ENCODE measurements at regions not wholly inside any gene's neighbourhood (a gene's known extent, or its start where the extent isn't known, plus 50 kb on each side); places are given as distances from the start of the nearest gene placed in this dataset.
"Not testable (repeated sequence)": the region's sequence is repeated elsewhere in the genome, so short reads cannot be mapped to it uniquely, and the experiment has no call there.

GRCh38 chr17:13869331-13869940 is 199.9 kb upstream of the COX10 start:
- DNase-seq, result no peak

GRCh38 chr17:13871261-13871660 is 198.0 kb upstream of the COX10 start:
- DNase-seq, result no peak

DNA sequence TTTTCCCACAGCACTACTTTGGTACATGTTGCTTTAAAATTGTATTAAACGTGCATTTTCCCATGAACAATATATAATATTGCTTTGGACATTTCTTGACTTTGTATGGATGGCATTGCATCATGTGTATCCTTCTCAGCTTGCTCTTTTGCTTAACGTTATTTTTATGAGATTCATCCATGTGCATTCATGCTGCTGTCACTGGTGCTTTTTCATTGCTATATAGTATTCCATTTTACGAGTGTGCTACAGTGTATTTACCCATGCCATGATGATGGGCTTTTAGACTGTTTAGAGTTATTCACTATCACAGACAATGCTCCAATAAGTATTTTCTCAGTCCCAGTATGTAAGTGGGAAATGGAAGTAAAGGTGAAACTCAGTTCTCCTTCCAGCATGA is 195.2 kb upstream of the COX10 start:
- no peak for DNase-seq

DNA sequence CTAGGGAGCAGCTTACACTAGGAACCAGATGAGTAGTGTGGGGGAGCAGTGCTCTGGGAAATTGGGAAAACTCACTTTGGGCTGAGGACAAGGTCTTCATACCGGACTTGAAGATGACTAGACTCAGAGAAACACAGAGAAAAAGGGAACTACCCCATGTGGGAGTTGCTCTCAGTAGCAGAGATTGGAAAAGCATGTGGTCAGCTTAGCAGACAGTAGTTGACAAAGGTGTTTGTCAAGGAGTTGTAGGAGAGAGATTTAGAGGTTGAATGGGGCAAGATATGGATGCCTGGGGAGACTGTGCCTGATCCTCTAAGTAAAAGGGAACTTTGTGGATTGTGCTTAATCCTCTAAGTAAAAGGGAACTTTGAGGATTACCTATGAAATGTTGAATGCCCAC is 194.5 kb upstream of the COX10 start:
- DNase-seq, result peak; percentile 14 to 21

- no peak for DNase-seq
These were observed 189.3 kb upstream of the COX10 start for GRCh38 chr17:13879961-13880466.

- no peak for DNase-seq
These were observed 185.6 kb upstream of the COX10 start for GRCh38 chr17:13883659-13884058.

GRCh38 chr17:13884347-13884746 is 185.0 kb upstream of the COX10 start:
- no peak for DNase-seq

DNA sequence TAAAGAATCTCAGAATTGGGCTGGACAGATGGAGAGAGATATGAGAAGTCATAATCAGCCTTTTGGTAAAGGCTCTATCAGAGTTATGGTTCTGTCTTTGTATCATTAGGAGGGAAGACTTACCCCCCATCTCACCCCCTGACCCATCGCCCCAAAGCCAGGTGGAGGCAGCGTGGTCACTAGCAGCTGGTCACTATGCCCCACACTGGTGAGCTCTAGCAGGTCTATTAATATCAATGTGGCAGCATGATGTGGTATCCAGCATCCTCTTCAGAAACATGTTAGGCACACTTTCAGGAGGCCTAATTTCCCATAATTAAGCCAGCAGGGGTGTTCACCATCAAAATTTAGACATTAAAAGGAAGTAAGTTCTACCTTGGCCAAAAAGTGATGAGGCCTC is 183.8 kb upstream of the COX10 start:
- DNase-seq, result no peak

GRCh38 chr17:13885953-13886889 is 183.1 kb upstream of the COX10 start:
- DNase-seq, result no peak

GRCh38 chr17:13888056-13888609 is 181.2 kb upstream of the COX10 start:
- no peak for DNase-seq

DNA sequence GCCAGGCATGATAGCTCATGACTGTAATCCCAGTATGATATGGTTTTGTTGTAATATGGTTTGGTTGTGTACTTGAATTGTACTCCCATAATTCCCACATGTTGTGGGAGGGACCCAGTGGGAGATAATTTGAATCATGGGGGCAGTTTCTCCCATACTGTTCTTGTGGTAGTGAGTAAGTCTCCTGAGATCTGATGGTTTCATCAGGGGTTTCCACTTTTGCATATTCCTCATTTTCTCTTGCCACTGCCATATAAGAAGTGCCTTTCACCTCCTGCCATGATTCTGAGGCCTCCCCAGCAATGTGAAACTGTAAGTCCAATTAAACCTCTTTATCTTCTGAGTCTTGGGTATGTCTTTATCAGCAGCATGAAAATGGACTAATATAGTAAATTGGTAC is 160.3 kb upstream of the COX10 start:
- DNase-seq, result not testable (repeated sequence)

DNA sequence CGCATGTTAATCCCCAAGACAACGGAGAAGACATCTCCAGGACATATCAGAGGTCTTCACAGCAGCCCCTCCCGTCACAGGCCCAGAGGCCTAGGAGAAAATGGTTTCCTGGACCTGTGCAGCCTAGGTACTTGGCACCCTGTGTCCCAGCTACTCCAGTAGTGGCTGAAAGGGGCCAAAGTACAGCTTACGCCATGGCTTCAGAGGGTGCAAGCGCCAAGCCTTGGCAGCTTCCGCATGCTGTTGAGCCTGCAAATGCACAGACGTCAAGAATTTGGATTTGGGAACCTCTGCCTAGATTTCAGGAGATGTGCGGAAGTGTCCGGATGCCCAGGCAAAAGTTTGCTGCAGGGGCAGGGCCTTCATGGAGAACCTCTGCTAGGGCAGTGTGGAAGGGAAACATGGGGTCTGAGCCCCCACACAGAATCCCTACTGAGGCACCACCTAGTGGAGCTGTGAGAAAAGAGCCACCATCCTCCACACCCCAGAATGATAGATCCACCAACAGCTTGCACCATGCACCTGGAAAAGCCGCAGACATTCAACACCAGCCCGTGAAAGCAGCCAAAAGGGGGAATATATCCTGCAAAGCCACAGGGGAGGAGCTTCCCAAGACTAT is 159.3 kb upstream of the COX10 start:
- no peak for DNase-seq

DNA sequence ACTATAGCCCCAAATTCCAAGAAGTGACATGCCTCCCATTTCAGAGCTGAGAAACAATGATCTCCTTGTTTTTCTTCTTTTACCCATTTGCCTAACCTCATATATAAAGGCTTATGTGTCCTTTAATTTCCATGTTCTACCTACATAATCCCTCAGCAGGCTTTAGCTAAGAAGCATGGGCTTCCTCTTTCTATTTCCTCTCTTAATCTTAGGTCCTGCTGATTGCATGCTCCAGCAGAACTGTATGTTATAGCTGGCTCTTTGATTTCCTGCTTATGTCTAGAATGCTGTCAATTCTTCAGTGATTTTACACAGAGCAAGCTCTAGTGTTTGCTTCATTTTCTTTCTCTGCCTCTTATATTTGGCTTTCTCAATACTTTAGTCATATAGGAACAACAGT is 151.7 kb upstream of the COX10 start:
- DNase-seq, result peak; percentile 52 to 63

- DNase-seq, result no peak
These were observed 151.1 kb upstream of the COX10 start for GRCh38 chr17:13918247-13918646.

GRCh38 chr17:13919818-13920217 is 149.5 kb upstream of the COX10 start:
- peak in 1 of 2 donors; percentile 17 for DNase-seq

DNA sequence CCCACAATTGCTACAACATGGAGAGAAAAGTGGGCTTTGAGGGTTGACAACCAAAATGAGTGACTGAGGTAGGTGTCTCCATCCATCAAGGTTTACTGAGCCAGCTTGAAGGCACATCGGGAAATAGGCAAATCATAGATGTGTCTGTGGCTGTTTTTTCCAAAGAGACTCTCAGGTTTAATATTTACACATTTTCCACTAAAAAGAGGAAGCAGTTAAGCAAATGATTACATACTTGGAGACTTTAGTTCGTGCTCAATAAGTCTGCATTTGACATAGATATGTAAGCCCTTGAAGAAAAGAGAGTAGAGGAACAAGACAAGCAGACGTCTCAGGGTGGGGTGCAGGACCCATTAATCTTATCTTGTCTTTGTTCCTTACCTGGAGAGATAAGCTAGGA is 148.9 kb upstream of the COX10 start:
- peak in 1 of 2 donors; percentile 44 for DNase-seq

GRCh38 chr17:13921841-13922776 is 147.2 kb upstream of the COX10 start:
- DNase-seq, result no peak

DNA sequence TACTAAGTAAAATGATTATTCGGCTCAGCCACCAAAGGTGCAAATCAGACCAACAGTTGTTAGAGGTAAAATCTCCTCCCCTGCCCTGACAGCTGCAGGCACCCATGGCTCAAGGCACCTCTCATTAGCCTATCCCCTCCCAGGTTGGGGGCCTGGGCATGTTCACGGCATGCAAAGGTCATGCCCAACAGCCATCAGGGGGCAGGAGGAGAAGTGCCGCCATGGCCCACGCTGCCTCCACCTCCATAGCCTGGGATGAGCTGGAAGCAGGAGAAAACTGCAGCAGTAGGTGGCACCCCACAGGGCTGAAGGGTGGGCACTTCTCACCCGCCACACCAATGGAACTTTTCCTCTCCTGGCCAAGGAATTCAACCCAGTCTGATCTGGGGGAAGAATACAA is 146.4 kb upstream of the COX10 start:
- DNase-seq, result no peak

DNA sequence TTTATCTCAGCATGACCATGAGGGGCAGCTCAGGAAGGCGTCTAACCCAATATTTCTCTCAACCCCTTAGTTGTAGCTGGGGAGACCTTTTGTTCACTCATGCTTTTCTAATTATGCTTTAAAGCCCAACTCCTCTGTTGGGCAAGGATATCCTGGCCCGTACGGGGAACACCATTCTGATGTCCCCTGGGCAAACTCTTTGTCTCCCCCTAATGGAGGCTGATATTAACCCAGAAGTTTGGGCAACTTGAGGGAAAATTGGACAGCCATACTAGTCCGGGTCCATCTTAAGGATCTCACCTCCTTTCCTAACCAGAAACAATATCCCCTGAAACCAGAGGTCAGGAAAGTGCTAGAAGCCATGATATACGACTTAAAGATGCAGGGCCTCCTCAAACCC is 143.7 kb upstream of the COX10 start:
- DNase-seq, result no peak

DNA sequence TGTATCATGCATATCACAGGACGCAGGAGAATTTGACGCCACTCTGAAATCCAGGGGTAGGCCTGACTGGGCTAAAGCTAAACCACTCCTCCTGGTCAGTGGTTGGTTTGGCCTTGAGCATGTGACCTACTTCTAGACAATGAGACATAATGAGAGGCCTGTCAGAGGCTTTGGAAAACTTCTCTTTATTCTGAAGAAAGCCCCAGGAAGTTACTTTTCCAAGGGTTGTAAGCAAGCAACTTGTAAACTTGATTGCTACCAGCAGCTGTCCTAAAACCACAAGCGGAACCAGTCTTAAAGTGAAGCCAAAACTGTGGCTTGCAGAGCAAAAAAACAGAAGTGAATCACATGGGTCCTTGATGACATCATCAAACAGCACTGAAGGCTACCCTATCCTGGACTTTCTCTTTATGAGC is 138.2 kb upstream of the COX10 start:
- DNase-seq, result peak; percentile 95 to 99

DNA sequence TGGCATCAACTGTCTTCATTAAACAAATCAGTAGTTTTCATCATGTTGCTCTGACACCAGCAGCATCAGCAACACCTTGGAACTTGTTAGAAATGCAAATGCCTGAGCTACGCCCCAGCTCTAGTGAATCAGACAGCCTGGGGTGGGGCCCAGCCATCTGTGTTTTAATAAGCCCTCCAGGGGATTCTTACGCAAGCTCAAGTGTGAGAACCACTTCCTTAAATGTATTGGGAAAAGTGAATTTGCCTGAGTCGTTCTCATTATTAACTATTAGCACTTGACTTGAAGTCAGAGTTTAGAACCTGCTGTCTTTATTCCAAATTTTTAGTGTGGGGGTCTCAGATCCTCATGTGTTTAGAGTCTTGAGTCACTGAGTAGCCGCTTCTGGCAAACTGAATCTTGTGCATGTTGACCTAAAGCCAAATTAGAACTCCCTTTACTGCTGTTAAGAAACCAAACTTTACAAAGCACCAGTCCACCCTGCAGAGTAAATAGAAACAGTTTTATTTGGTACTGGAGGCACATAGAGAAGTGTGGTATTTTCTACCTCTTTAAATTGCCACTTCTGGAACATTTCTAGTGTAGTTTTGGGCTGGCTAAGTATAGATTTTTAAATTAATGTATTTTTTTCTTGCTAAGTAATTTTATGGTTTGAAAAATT is 137.4 kb upstream of the COX10 start:
- DNase-seq, result peak; percentile 84 to 93
